ENCODE measurements at regions not wholly inside any gene's neighbourhood (a gene's known extent, or its start where the extent isn't known, plus 50 kb on each side); places are given as distances from the start of the nearest gene placed in this dataset.

GRCh38 chr12:82187595-82187994, 170.6 kb downstream of the CCDC59 start:
- TF ChIP-seq CTCF (IDR thresholded peaks at IDR 0.05) (no peak), ZFX (IDR thresholded peaks at IDR 0.05; ENCODE audit: borderline replicate concordance) (no peak)

All from 22Rv1 (cell line).